Coronary artery (tissue), 2 donors: ENCODE measurements at regions not wholly inside any gene's neighbourhood (a gene's known extent, or its start where the extent isn't known, plus 50 kb on each side); places are given as distances from the start of the nearest gene placed in this dataset.

Experiments
- DNase-seq: peaks from one replicate; pipeline ENCODE4 v3.0.0-alpha.2; 2017; ENCODE audit warnings: low spot score
- H3K27ac ChIP-seq, 2 donors: fragments of 200-600 bp; sonication (generic); one replicate each; pipeline ENCODE4 v1.5.1; 2016 to 2019
- H3K4me3 ChIP-seq: fragments of 200-600 bp; sonication (generic); 2 replicates; pipeline ENCODE4 v1.5.1; 2016; ENCODE audit warnings: mild to moderate bottlenecking, moderate library complexity
- TF ChIP-seq, protein P1 (sequence below): fragments of 200-600 bp; sonication (generic); IDR thresholded peaks from one replicate; pipeline ENCODE4 v1.5.1; 2019; ENCODE audit warnings: antibody characterized with exemption

DNA sequence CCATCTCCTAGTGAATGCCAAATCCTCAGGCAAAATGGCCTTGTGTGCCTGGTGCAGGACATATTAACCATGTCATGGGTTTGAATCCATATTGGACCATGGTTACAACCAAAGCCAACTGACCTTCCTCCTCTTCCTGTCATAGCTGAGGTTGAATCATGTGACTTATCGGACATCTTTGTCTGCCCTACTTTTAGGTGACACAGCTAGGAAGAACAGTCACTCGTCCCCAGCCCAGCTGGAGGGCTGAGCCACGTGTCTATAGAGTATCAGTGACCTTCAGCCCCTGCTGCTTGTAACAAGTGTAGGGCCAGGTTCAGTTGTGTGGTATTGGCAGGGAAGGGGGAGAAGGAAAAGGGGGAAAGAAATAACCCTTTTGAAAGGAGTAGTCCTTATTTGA lies 225.2 kb downstream of the KTN1 start:
- no peak overlapping the region for H3K4me3 ChIP-seq

DNA sequence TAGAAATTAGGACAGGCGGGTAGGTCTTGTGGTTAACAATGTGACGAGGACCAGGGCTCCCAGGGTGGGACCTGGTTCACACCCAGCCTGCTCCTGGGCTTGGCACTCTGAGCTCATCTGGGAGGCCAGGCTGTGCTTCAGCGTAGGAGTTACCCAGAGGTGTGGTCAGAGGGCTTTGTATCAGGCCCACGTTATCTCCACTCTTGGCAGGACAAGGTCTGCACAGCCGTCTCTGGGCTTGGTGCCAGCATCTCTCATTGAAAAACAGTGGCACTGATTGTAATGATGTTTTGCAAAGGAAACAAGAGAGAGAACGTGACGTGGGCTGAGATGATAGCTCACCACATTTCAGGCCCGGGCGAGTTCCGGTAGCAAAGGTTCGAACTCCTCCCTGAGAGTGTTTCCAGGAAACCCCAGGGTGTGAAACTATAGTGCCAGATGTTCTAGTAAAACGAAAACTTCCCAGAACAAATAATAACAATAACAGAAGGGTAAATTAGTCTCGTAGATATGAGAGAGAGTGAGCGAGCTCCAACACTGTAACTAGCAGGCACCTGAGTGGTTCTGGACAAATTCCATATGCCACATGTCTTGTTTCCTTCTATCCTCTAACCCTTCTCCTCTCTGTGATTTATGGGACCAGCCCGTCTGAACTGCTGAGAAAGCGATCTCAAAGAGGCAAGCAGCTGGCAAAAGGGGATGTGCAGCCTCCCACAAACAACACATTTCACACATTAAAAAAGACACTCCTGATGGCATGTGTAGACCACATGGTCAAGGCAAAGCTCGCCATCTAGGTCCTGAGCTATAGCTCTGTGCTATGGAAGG lies 227.3 kb downstream of the KTN1 start:
- no peak overlapping the region for H3K4me3 ChIP-seq
- TF ChIP-seq, protein P1, sequence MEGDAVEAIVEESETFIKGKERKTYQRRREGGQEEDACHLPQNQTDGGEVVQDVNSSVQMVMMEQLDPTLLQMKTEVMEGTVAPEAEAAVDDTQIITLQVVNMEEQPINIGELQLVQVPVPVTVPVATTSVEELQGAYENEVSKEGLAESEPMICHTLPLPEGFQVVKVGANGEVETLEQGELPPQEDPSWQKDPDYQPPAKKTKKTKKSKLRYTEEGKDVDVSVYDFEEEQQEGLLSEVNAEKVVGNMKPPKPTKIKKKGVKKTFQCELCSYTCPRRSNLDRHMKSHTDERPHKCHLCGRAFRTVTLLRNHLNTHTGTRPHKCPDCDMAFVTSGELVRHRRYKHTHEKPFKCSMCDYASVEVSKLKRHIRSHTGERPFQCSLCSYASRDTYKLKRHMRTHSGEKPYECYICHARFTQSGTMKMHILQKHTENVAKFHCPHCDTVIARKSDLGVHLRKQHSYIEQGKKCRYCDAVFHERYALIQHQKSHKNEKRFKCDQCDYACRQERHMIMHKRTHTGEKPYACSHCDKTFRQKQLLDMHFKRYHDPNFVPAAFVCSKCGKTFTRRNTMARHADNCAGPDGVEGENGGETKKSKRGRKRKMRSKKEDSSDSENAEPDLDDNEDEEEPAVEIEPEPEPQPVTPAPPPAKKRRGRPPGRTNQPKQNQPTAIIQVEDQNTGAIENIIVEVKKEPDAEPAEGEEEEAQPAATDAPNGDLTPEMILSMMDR: no peak
- peak; percentile 81 for DNase-seq
- peak overlapping the region in 1 of 2 donors; percentile 63 for H3K27ac ChIP-seq

More for the DNA sequence above, 225.2 kb downstream of the KTN1 start:
- no peak overlapping the region for H3K27ac ChIP-seq
- TF ChIP-seq, protein P1: no peak
- no peak for DNase-seq

DNA sequence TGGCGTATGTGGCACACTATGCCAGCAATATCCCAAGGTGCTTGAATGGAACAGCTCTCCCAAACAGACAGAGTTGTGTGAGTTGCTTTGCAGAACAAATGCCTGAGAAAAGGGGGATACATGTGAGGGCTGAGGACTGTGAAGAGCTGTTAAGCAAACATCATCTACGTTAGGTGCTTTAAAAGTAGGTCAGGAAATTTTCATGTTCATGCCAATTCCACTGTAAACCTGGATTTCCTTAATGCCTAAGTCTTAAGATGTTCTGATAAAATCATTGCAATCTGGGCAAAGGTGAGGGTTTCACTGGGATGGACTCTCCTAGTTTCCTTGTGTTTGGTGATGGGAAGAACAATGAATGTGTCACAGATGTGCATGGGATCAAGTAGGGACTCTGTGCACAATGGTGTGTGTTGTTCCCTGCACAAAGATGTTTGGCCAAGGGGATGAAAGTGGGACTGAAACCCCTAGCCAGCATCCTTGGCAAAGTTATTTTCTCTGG lies 227.9 kb downstream of the KTN1 start:
- DNase-seq: no peak
- no peak overlapping the region for H3K4me3 ChIP-seq
- TF ChIP-seq, protein P1: no peak
- H3K27ac ChIP-seq: peak overlapping the region in 1 of 2 donors; percentile 63

DNA sequence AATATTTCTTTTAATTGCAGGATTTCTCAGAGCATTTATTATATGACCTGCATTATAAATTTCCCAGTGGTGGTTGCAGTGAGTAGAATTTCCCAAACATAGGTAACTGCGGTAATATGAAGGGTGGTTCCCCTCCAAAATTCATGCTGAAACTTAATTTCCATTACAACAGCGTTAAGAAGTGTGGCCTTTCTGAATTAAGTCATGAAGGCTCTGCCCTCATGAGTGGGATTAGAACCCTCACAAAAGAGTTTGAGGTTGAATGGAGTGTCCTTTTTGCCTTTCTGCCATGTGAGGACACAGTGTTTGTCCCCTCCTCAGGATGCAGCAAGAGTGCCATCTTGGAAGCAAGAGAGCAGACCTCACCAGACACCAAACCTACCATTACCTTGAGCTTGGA lies 233.6 kb downstream of the KTN1 start:
- TF ChIP-seq, protein P1: no peak
- no peak for DNase-seq
- no peak overlapping the region for H3K27ac ChIP-seq
- H3K4me3 ChIP-seq: no peak overlapping the region

DNA sequence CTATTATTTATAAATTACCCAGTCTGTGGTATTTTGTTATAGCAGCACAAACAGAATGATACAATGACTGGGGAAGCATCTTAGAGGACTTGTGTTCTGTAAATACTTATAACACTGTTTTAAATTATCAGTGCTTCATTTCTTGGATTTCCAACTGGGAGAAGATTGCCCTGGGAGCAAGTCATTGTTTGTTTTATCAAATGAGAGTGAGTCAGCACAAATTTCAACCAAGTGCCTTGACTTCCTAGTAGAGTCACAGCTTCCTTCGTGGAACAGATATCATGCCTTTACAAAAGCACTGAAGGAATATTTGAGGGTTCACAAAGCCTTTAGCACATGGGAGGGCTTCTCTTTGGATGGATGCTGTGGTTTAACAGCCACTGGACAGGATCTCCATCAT lies 234.1 kb downstream of the KTN1 start:
- H3K27ac ChIP-seq: no peak overlapping the region
- no peak for DNase-seq
- TF ChIP-seq, protein P1: no peak

DNA sequence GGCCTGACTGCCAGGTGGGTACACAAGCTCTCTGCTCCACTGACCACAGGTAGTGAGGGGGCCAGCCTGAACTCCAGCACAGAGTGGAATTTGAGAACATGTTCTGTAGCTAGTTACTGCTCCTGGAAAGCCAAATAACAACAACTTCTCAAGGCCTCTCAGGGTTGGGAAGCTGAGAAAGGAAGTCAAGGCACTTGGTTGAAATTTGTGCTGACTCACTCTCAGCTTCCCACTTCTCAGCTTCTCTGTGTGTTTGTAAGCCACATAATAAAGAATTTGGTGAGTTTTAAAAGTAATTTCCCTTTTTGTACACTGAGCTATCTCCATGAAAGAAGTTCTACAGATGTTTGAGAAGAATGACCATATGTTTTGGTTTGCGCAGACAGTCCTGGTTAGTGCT lies 234.9 kb downstream of the KTN1 start:
- H3K4me3 ChIP-seq: no peak overlapping the region
- DNase-seq: no peak
- no peak overlapping the region for H3K27ac ChIP-seq
- TF ChIP-seq, protein P1: no peak

More for the DNA sequence above, 234.1 kb downstream of the KTN1 start:
- no peak overlapping the region for H3K4me3 ChIP-seq

DNA sequence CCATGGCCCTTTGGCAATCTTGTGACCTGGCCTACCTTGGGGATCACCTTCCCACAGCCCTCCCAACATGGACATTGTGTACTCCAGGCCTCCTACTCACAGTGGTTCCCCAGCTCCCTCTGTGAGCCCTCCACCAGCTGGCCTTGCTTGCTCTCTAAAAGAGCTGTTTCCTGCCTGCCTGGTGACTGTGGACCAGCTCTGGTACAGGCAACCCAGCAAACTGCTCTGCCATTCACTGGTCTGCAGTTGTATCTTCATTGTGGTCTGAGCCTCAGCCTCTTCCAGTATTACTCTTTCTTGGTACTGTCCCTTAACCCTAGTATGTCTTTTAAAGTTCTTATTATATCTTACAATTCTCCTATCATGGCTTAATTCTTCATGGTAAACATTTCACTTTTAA lies 236.2 kb downstream of the KTN1 start:
- no peak for DNase-seq
- TF ChIP-seq, protein P1: no peak
- no peak overlapping the region for H3K27ac ChIP-seq
- H3K4me3 ChIP-seq: no peak overlapping the region
